A549 (cell line): ENCODE measurements at regions not wholly inside any gene's neighbourhood (a gene's known extent, or its start where the extent isn't known, plus 50 kb on each side); places are given as distances from the start of the nearest gene placed in this dataset.

Experiments
- ATAC-seq, 2 experiments: fragments of 200-7000 bp in 1 of 2; fragments of >200 bp in 1 of 2; cut with Nextera tagmentation in 1 of 2; cut with Tn5 transposase in 1 of 2; 3 replicates each; pipeline versions ENCODE4 v1.8.0 to v1.9.1; 2018 to 2020; ENCODE audit warnings: mild to moderate bottlenecking in 1 of 2, moderate library complexity in 1 of 2
- CTCF ChIA-PET: fragments of 300-600 bp; sonication (Branson Sonifier 250); formaldehyde crosslinking; extraction: SDS; loops from one replicate; lab custom pipeline; 2021; ENCODE audit warnings: antibody characterized with exemption, inconsistent platforms; lab: Yijun Ruan, JAX
- POLR2A ChIA-PET: fragments of 350-600 bp; formaldehyde crosslinking; extraction: SDS; loops from one replicate; lab custom pipeline; 2021; ENCODE audit warnings: antibody characterized with exemption, inconsistent platforms; lab: Yijun Ruan, JAX
- DNase-seq, 2 experiments: peaks; one replicate each; pipeline versions ENCODE4 v3.0.0 to v3.0.0-alpha.2; 2011 to 2016; ENCODE audit warnings: low read depth in 1 of 2, low spot score in 1 of 2
- FAIRE-seq: peaks from 2 replicates; lab custom pipeline; 2011; peaks lifted over from hg19 to GRCh38; lab: Jason Lieb, UNC
- H3K27ac ChIP-seq, 2 experiments: fragments of >200 bp; sonication (Bioruptor Twin); formaldehyde crosslinking; 3 replicates each; pipeline ENCODE4 v1.5.1; 2016 to 2017
- H3K4me1 ChIP-seq: fragments of >200 bp; sonication (Bioruptor Twin); formaldehyde crosslinking; 3 replicates; pipeline ENCODE4 v1.6.1; 2016
- H3K4me2 ChIP-seq: fragments of >200 bp; sonication (Bioruptor Twin); formaldehyde crosslinking; 3 replicates; pipeline ENCODE4 v1.6.1; 2016
- H3K4me3 ChIP-seq: fragments of >200 bp; sonication (Bioruptor Twin); formaldehyde crosslinking; 3 replicates; pipeline ENCODE4 v1.5.1; 2016
- H3K9me3 ChIP-seq: fragments of >200 bp; sonication (Bioruptor Twin); formaldehyde crosslinking; 3 replicates; pipeline ENCODE4 v1.6.1; 2016
- ATOH8 ChIP-seq: fragments of 250-450 bp; sonication (Bioruptor Pico); IDR thresholded peaks from 2 replicates; pipeline ENCODE4 v1.5.0; 2020; ENCODE audit warnings: low read depth, mild to moderate bottlenecking, moderate library complexity
- BHLHE40 ChIP-seq: IDR thresholded peaks from 2 replicates; pipeline ENCODE4 v1.6.1; 2012; ENCODE audit warnings: low read depth, low read length, inconsistent platforms
- CBX2 ChIP-seq: fragments of 200-600 bp; sonication (generic); IDR thresholded peaks from 2 replicates; pipeline ENCODE4 v1.6.1; 2016; ENCODE audit warnings: low read depth, mild to moderate bottlenecking, borderline replicate concordance
- CBX8 ChIP-seq: fragments of 200-600 bp; sonication (generic); IDR thresholded peaks from 2 replicates; pipeline ENCODE4 v1.6.1; 2016
- CHD4 ChIP-seq: fragments of 200-600 bp; sonication (generic); IDR thresholded peaks from 2 replicates; pipeline ENCODE4 v1.6.1; 2016; ENCODE audit warnings: antibody characterized with exemption, mild to moderate bottlenecking, borderline replicate concordance
- CTCF ChIP-seq: fragments of >200 bp; sonication (Bioruptor Twin); formaldehyde crosslinking; IDR thresholded peaks from 3 replicates; pipeline ENCODE4 v1.5.1; 2016
- EHMT2 ChIP-seq: fragments of 200-600 bp; sonication (generic); IDR thresholded peaks from 2 replicates; pipeline ENCODE4 v1.6.1; 2016; ENCODE audit warnings: antibody characterized with exemption, low read depth, mild to moderate bottlenecking, moderate library complexity
- ELK1 ChIP-seq: fragments of 150-350 bp; IDR thresholded peaks from 2 replicates; pipeline ENCODE4 v1.6.1; 2014; ENCODE audit warnings: low read depth, mild to moderate bottlenecking, low read length
- FOXS1 ChIP-seq: fragments of 250-450 bp; sonication (Bioruptor Pico); IDR thresholded peaks from 2 replicates; pipeline ENCODE4 v1.5.0; 2020; ENCODE audit warnings: mild to moderate bottlenecking, moderate library complexity
- HDAC2 ChIP-seq: fragments of 200-600 bp; sonication (generic); IDR thresholded peaks from 2 replicates; pipeline ENCODE4 v1.6.1; 2016
- HOXB13 ChIP-seq: fragments of 250-450 bp; sonication (Bioruptor Pico); IDR thresholded peaks from 2 replicates; pipeline ENCODE4 v1.5.0; 2020; ENCODE audit warnings: low read depth, mild to moderate bottlenecking, moderate library complexity
- JUN ChIP-seq, 2 experiments: fragments of >200 bp; sonication (Bioruptor Twin); formaldehyde crosslinking; IDR thresholded peaks; 2 replicates in 1 of 2; 3 replicates in 1 of 2; pipeline ENCODE4 v1.6.1; 2016 to 2017
- JUNB ChIP-seq: fragments of >200 bp; sonication (Bioruptor Twin); formaldehyde crosslinking; IDR thresholded peaks from 2 replicates; pipeline ENCODE4 v1.6.1; 2016
- MAFK ChIP-seq: fragments of 450-650 bp; IDR thresholded peaks from 2 replicates; pipeline ENCODE4 v1.6.1; 2014; ENCODE audit not compliant: partially characterized antibody
- MAX ChIP-seq: IDR thresholded peaks from 2 replicates; pipeline ENCODE4 v1.6.1; 2012
- MYC ChIP-seq: IDR thresholded peaks from 2 replicates; pipeline ENCODE4 v1.6.1; 2012; ENCODE audit warnings: mild to moderate bottlenecking, inconsistent platforms, low read length, improper control_type of control experiment, borderline replicate concordance
- NPAS2 ChIP-seq: fragments of 250-450 bp; sonication (Bioruptor Pico); IDR thresholded peaks from 2 replicates; pipeline ENCODE4 v1.8.0; 2022; ENCODE audit warnings: mild to moderate bottlenecking, moderate library complexity, borderline replicate concordance
- POLR2AphosphoS2 ChIP-seq: conservative IDR thresholded peaks from 2 replicates; pipeline ENCODE4 v1.6.1; 2012; ENCODE audit warnings: low read length, improper control_type of control experiment, inconsistent platforms
- RAD21 ChIP-seq, 2 experiments: fragments of >200 bp in 1 of 2; sonication (Bioruptor Twin) in 1 of 2; formaldehyde crosslinking in 1 of 2; IDR thresholded peaks in 1 of 2; conservative IDR thresholded peaks in 1 of 2; 2 replicates in 1 of 2; 3 replicates in 1 of 2; pipeline ENCODE4 v1.6.1; 2012 to 2018; ENCODE audit warnings: inconsistent platforms in 1 of 2
- RCOR1 ChIP-seq: fragments of 150-350 bp; IDR thresholded peaks from 2 replicates; pipeline ENCODE4 v1.6.1; 2014; ENCODE audit warnings: antibody characterized with exemption, low read length, low read depth
- RNF2 ChIP-seq: fragments of 200-600 bp; sonication (generic); IDR thresholded peaks from 2 replicates; pipeline ENCODE4 v1.6.1; 2016; ENCODE audit warnings: low read depth, mild to moderate bottlenecking, antibody characterized with exemption, moderate library complexity, borderline replicate concordance
- SREBF2 ChIP-seq: fragments of 450-650 bp; IDR thresholded peaks from 2 replicates; pipeline ENCODE4 v1.6.1; 2014; ENCODE audit warnings: mild to moderate bottlenecking, moderate library complexity
- TFCP2L1 ChIP-seq: fragments of 250-450 bp; sonication (Bioruptor Pico); IDR thresholded peaks from 2 replicates; pipeline ENCODE4 v1.5.0; 2021; ENCODE audit warnings: mild to moderate bottlenecking
- TP53 ChIP-seq: fragments of 250-450 bp; sonication (Bioruptor Pico); IDR thresholded peaks from 2 replicates; pipeline ENCODE4 v1.5.0; 2021; ENCODE audit warnings: mild to moderate bottlenecking, moderate library complexity
- USF2 ChIP-seq: fragments of 450-650 bp; IDR thresholded peaks from 2 replicates; pipeline ENCODE4 v1.6.1; 2014; ENCODE audit warnings: antibody characterized with exemption
- ZSCAN20 ChIP-seq: fragments of 250-450 bp; sonication (Bioruptor Pico); IDR thresholded peaks from 2 replicates; pipeline ENCODE4 v1.8.0; 2022; ENCODE audit warnings: mild to moderate bottlenecking, moderate library complexity
- WGBS: methylation state at CpG from one replicate; pipeline ENCODE4 v1.1.6; 2017; ENCODE audit errors: missing lambda C conversion rate; 5-methylcytosine and 5-hydroxymethylcytosine counted together

GRCh38 chr2:200042944-200043343 lies 87.6 kb downstream of the MAIP1 start:
- no peaks in the 10 kb centered on the region for H3K4me1 ChIP-seq
- ATAC-seq (no peak), FAIRE-seq (no peak), DNase-seq (no peak)
- no peak overlapping the region for H3K27ac ChIP-seq
- H3K9me3 ChIP-seq = peaks cover 18% of the 10 kb centered on the region; the same call in 2 of the 3 replicates
- CTCF ChIA-PET = no interaction called here
- POLR2A ChIA-PET = no interaction called here
- H3K4me3 ChIP-seq = no peak overlapping the region
- TF ChIP-seq RAD21 (conservative IDR thresholded peaks at IDR 0.05 in 1 of 2, IDR thresholded peaks at IDR 0.05 in 1 of 2) (no peak), FOXS1 (CRISPR knock-in tag) (no peak), ELK1 (no peak), JUNB (no peak), CBX8 (no peak), MYC (no peak), JUN (IDR thresholded peaks at IDR 0.05) (no peak), ATOH8 (no peak), HOXB13 (CRISPR knock-in tag) (no peak), SREBF2 (no peak), TFCP2L1 (no peak), USF2 (no peak), RCOR1 (no peak), TP53 (CRISPR knock-in tag) (no peak), MAX (no peak), MAFK (no peak), RNF2 (no peak)
- no peak overlapping the region for H3K4me2 ChIP-seq

GRCh38 chr2:200044453-200044852 lies 89.1 kb downstream of the MAIP1 start:
- no peak for FAIRE-seq
- 85% methylated on average over 2 of the region's 2 CpGs for WGBS
- H3K4me3 ChIP-seq = no peak overlapping the region

More at GRCh38 chr2:200044453-200044852, 89.1 kb downstream of the MAIP1 start:
- ATAC-seq (no peak), DNase-seq (no peak)
- POLR2A ChIA-PET = no interaction called here
- CTCF ChIA-PET = no interaction called here
- Histone ChIP-seq H3K4me2 (no peak overlapping the region), H3K9me3 (peaks cover 18% of the 10 kb centered on the region; the same call in 2 of the 3 replicates), H3K27ac (no peak overlapping the region), H3K4me1 (no peaks in the 10 kb centered on the region)
- no peak for TF ChIP-seq EHMT2
- no peak for TF ChIP-seq CTCF
- TF ChIP-seq HOXB13 (CRISPR knock-in tag) = no peak
- no peak for TF ChIP-seq ZSCAN20 (CRISPR knock-in tag)
- TF ChIP-seq ELK1 = no peak
- no peak for TF ChIP-seq MAX
- no peak for TF ChIP-seq JUNB
- no peak for TF ChIP-seq MYC
- TF ChIP-seq BHLHE40 = no peak
- no peak for TF ChIP-seq NPAS2 (CRISPR knock-in tag)
- TF ChIP-seq HDAC2 = no peak
- no peak for TF ChIP-seq CBX2
- TF ChIP-seq POLR2AphosphoS2 = no peak
- TF ChIP-seq CHD4 = no peak
